ENCODE measurements at regions not wholly inside any gene's neighbourhood (a gene's known extent, or its start where the extent isn't known, plus 50 kb on each side); places are given as distances from the start of the nearest gene placed in this dataset.

- Histone ChIP-seq H3K9me3 (ENCODE audit: low read depth) (no peaks in the 10 kb centered on the region), H3K27ac (no peak overlapping the region), H3K4me3 (no peak overlapping the region), H3F3A (ENCODE audit: insufficient read depth) (no peaks in the 10 kb centered on the region), H3K27me3 (replicated peaks; ENCODE audit: insufficient read depth) (no peaks in the 10 kb centered on the region), H3K4me2 (ENCODE audit: unreplicated experiment) (peak overlapping the region; percentile 10), H2AFZ (no peak overlapping the region), H3K9me2 (ENCODE audit: insufficient read depth) (no peaks in the 10 kb centered on the region), H4K20me1 (ENCODE audit: insufficient read depth) (no peaks in the 10 kb centered on the region), H3K4me1 (ENCODE audit: insufficient read depth) (peaks cover 5% of the 10 kb centered on the region; the same call in 1 of the 2 replicates), H3K9ac (no peak overlapping the region), H3K36me3 (ENCODE audit: low read depth) (no peaks in the 10 kb centered on the region), H3K79me2 (ENCODE audit: insufficient read depth) (no peaks in the 10 kb centered on the region)
- TF ChIP-seq EZH2phosphoT487 (IDR thresholded peaks at IDR 0.05; ENCODE audit: insufficient read depth, low read depth) (no peak), EZH2 (IDR thresholded peaks at IDR 0.05; ENCODE audit: insufficient read depth, poor library complexity, severe bottlenecking) (no peak)
- peak; percentile 52 for DNase-seq
- WGBS, 2 experiments (ENCODE audit: low coverage in 1 of 2, low lambda C conversion rate in 2 of 2, missing lambda C conversion rate in 2 of 2), result 21 to 31% methylated on average over 2 of the region's 2 CpGs
- in situ Hi-C loops (cut with MboI), result no loop called here
These were observed 786.0 kb downstream of the TUSC7 start for GRCh38 chr3:117495620-117496019.

- no peak overlapping the region for H3K9ac ChIP-seq
- peaks cover 5% of the 10 kb centered on the region; the same call in 1 of the 2 replicates for H3K4me1 ChIP-seq (ENCODE audit: insufficient read depth)
- H3K27me3 ChIP-seq (replicated peaks; ENCODE audit: insufficient read depth), result no peaks in the 10 kb centered on the region
- no peaks in the 10 kb centered on the region for H3K79me2 ChIP-seq (ENCODE audit: insufficient read depth)
- no peak overlapping the region for H3K4me2 ChIP-seq (ENCODE audit: unreplicated experiment)
- H3K27ac ChIP-seq, result no peak overlapping the region
- DNase-seq, result no peak
- H3K9me2 ChIP-seq (ENCODE audit: insufficient read depth), result no peaks in the 10 kb centered on the region
- H3K36me3 ChIP-seq (ENCODE audit: low read depth), result no peaks in the 10 kb centered on the region
- no peaks in the 10 kb centered on the region for H4K20me1 ChIP-seq (ENCODE audit: insufficient read depth)
- WGBS, 2 experiments (ENCODE audit: low coverage in 1 of 2, low lambda C conversion rate in 2 of 2, missing lambda C conversion rate in 2 of 2), result 72 to 77% methylated on average over 4 of the region's 4 CpGs
- H3K9me3 ChIP-seq (ENCODE audit: low read depth), result no peaks in the 10 kb centered on the region
- TF ChIP-seq EZH2phosphoT487 (IDR thresholded peaks at IDR 0.05; ENCODE audit: insufficient read depth, low read depth), result no peak
- H3K4me3 ChIP-seq, result no peak overlapping the region
- H2AFZ ChIP-seq, result 0 out of 2 replicates have a peak overlapping the region, but pooled peaks have one; percentile 18
- no peaks in the 10 kb centered on the region for H3F3A ChIP-seq (ENCODE audit: insufficient read depth)
- in situ Hi-C loops (cut with MboI), result no loop called here
These were observed 789.8 kb downstream of the TUSC7 start for GRCh38 chr3:117499189-117499870.

- no peaks in the 10 kb centered on the region for H4K20me1 ChIP-seq (ENCODE audit: insufficient read depth)
- H3K9me2 ChIP-seq (ENCODE audit: insufficient read depth), result no peaks in the 10 kb centered on the region
- H2AFZ ChIP-seq, result no peak overlapping the region
- no peaks in the 10 kb centered on the region for H3K9me3 ChIP-seq (ENCODE audit: low read depth)
- no peaks in the 10 kb centered on the region for H3K27me3 ChIP-seq (replicated peaks; ENCODE audit: insufficient read depth)
- in situ Hi-C loops (cut with MboI), result no loop called here
- DNase-seq, result no peak
- H3K4me1 ChIP-seq (ENCODE audit: insufficient read depth), result peaks cover 16% of the 10 kb centered on the region
- H3F3A ChIP-seq (ENCODE audit: insufficient read depth), result peaks cover 4% of the 10 kb centered on the region; the same call in 1 of the 2 replicates
- TF ChIP-seq EZH2 (IDR thresholded peaks at IDR 0.05; ENCODE audit: insufficient read depth, poor library complexity, severe bottlenecking) (no peak), EZH2phosphoT487 (IDR thresholded peaks at IDR 0.05; ENCODE audit: insufficient read depth, low read depth) (no peak)
- no peak overlapping the region for H3K4me2 ChIP-seq (ENCODE audit: unreplicated experiment)
- no peaks in the 10 kb centered on the region for H3K79me2 ChIP-seq (ENCODE audit: insufficient read depth)
- no peak overlapping the region for H3K9ac ChIP-seq
- H3K4me3 ChIP-seq, result no peak overlapping the region
- no peak overlapping the region for H3K27ac ChIP-seq
- 75 to 92% methylated on average over 1 of the region's 1 CpG for WGBS, 2 experiments (ENCODE audit: low coverage in 1 of 2, low lambda C conversion rate in 2 of 2, missing lambda C conversion rate in 2 of 2)
- H3K36me3 ChIP-seq (ENCODE audit: low read depth), result no peaks in the 10 kb centered on the region
These were observed 798.4 kb downstream of the TUSC7 start for GRCh38 chr3:117507958-117508357.

- Histone ChIP-seq H3K27ac (peak overlapping the region; percentile 27; the same call in 1 of the 2 replicates), H3K4me1 (ENCODE audit: insufficient read depth) (peaks cover 21% of the 10 kb centered on the region), H3K9ac (no peak overlapping the region), H3K4me2 (ENCODE audit: unreplicated experiment) (no peak overlapping the region), H3K4me3 (no peak overlapping the region), H3K27me3 (replicated peaks; ENCODE audit: insufficient read depth) (no peaks in the 10 kb centered on the region), H3K9me2 (ENCODE audit: insufficient read depth) (no peaks in the 10 kb centered on the region), H2AFZ (no peak overlapping the region), H3K9me3 (ENCODE audit: low read depth) (no peaks in the 10 kb centered on the region), H3K79me2 (ENCODE audit: insufficient read depth) (no peaks in the 10 kb centered on the region), H3K36me3 (ENCODE audit: low read depth) (no peaks in the 10 kb centered on the region), H3F3A (ENCODE audit: insufficient read depth) (peaks cover 4% of the 10 kb centered on the region; the same call in 1 of the 2 replicates), H4K20me1 (ENCODE audit: insufficient read depth) (no peaks in the 10 kb centered on the region)
- in situ Hi-C loops (cut with MboI), result no loop called here
- WGBS, 2 experiments (ENCODE audit: low coverage in 1 of 2, low lambda C conversion rate in 2 of 2, missing lambda C conversion rate in 2 of 2), result 100% methylated on average over 1 of the region's 1 CpG
- TF ChIP-seq EZH2 (IDR thresholded peaks at IDR 0.05; ENCODE audit: insufficient read depth, poor library complexity, severe bottlenecking) (no peak), EZH2phosphoT487 (IDR thresholded peaks at IDR 0.05; ENCODE audit: insufficient read depth, low read depth) (no peak)
- peak; percentile 14 for DNase-seq
These were observed 800.3 kb downstream of the TUSC7 start for GRCh38 chr3:117509858-117510257.

Measured in GM23248 (cell line).